Hepatocyte (in vitro differentiated cells): ENCODE measurements at regions not wholly inside any gene's neighbourhood (a gene's known extent, or its start where the extent isn't known, plus 50 kb on each side); places are given as distances from the start of the nearest gene placed in this dataset.

Experiments
- DNase-seq: peaks from one replicate; pipeline ENCODE4 v3.0.0-alpha.2; 2016; ENCODE audit warnings: low spot score
- H2AFZ ChIP-seq: fragments of 200-600 bp; sonication (generic); 2 replicates; pipeline ENCODE4 v1.6.0; 2016; ENCODE audit warnings: antibody characterized with exemption, mild to moderate bottlenecking
- H3K27ac ChIP-seq: fragments of 200-600 bp; sonication (generic); 2 replicates; pipeline ENCODE4 v1.5.1; 2016; ENCODE audit warnings: mild to moderate bottlenecking
- H3K27me3 ChIP-seq: fragments of 200-600 bp; sonication (generic); 2 replicates; pipeline ENCODE4 v1.6.1; 2016
- H3K36me3 ChIP-seq: fragments of 200-600 bp; sonication (generic); replicated peaks from 2 replicates; pipeline ENCODE4 v1.5.1; 2016; ENCODE audit warnings: low read depth; ENCODE audit not compliant: insufficient read depth
- H3K4me1 ChIP-seq: fragments of 200-600 bp; sonication (generic); 2 replicates; pipeline ENCODE4 v1.5.1; 2016; ENCODE audit warnings: mild to moderate bottlenecking, moderate library complexity; ENCODE audit not compliant: insufficient read depth
- H3K4me2 ChIP-seq: fragments of 200-600 bp; sonication (generic); 2 replicates; pipeline ENCODE4 v1.6.0; 2016
- H3K4me3 ChIP-seq: fragments of 200-600 bp; sonication (generic); 2 replicates; pipeline ENCODE4 v1.5.1; 2016; ENCODE audit warnings: mild to moderate bottlenecking
- H3K79me2 ChIP-seq: fragments of 200-600 bp; sonication (generic); 2 replicates; pipeline ENCODE4 v1.6.0; 2017; ENCODE audit warnings: mild to moderate bottlenecking
- H3K9me2 ChIP-seq: fragments of 200-600 bp; sonication (generic); replicated peaks from 2 replicates; pipeline ENCODE4 v1.6.0; 2017; ENCODE audit warnings: mild to moderate bottlenecking; ENCODE audit not compliant: insufficient read depth
- H3K9me3 ChIP-seq: fragments of 200-600 bp; sonication (generic); 2 replicates; pipeline ENCODE4 v1.5.1; 2016; ENCODE audit warnings: low read depth, mild to moderate bottlenecking
- H4K20me1 ChIP-seq: fragments of 200-600 bp; sonication (generic); 2 replicates; pipeline ENCODE4 v1.6.0; 2016; ENCODE audit warnings: mild to moderate bottlenecking; ENCODE audit not compliant: insufficient read depth, poor library complexity, severe bottlenecking
- EZH2 ChIP-seq: fragments of 200-600 bp; sonication (generic); IDR thresholded peaks from 2 replicates; pipeline ENCODE4 v1.6.1; 2016; ENCODE audit warnings: antibody characterized with exemption, mild to moderate bottlenecking, borderline replicate concordance
- EZH2phosphoT487 ChIP-seq: fragments of 200-600 bp; sonication (generic); IDR thresholded peaks from one replicate; pipeline ENCODE4 v1.6.1; 2018; ENCODE audit warnings: antibody characterized with exemption, mild to moderate bottlenecking, low read depth, moderate library complexity; ENCODE audit not compliant: unreplicated experiment, severe bottlenecking
- WGBS: methylation state at CpG from one replicate; pipeline ENCODE4 v1.1.6; 2016; ENCODE audit warnings: low lambda C conversion rate; ENCODE audit errors: missing lambda C conversion rate; 5-methylcytosine and 5-hydroxymethylcytosine counted together
- TF ChIP-seq, protein P1 (sequence below): fragments of 200-600 bp; sonication (generic); IDR thresholded peaks from 2 replicates; pipeline ENCODE4 v1.5.1; 2016; ENCODE audit warnings: antibody characterized with exemption, mild to moderate bottlenecking; ENCODE audit not compliant: poor library complexity

DNA sequence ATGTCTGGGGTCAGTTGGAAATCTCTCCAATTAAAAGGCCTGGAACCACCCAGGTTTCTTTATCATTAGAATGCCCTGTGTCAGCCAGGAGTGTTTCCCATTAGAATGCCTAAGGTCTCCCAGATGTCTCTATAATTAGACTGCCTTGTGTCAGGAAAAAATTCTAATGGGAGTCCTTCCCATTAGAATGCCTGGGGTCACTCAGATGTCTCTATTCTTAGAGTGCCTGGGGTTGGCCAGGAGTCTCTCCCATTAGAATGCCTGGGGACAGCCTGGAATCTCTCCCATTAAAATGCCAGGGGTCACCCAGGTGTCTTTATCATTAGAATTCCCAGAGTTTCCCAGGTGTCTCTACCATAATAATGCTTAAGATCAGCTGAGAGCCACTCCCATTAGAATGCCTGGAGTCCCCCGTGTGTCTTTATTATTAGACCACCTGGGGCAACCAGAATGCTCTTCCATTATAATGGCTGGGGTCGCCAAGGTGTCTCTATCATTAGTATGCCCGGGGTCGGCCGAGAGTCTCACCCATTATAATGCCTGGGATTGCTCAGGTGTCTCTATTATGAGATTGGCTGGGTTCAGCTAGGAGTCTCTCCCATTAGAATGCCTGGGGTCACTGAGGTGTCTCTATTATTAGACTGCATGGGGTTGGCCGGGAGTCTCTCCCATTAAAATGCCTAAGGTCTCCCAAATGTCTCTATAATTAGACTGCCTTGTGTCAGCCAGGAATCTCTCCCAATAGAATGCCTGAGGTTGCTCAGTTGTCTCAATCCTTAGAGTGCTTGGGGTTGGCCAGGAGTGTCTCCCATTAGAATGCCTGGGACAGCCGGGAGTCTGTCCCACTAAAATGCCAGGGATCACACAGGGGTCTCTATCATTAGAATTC, 2254.6 kb downstream of the TP53TG3F start:
- Histone ChIP-seq H3K36me3 (no peaks in the 10 kb centered on the region), H3K4me1 (no peaks in the 10 kb centered on the region), H2AFZ (no peak overlapping the region), H4K20me1 (no peaks in the 10 kb centered on the region), H3K79me2 (no peaks in the 10 kb centered on the region), H3K4me2 (no peak overlapping the region), H3K27ac (no peak overlapping the region), H3K4me3 (no peak overlapping the region), H3K9me2 (no peaks in the 10 kb centered on the region), H3K27me3 (no peaks in the 10 kb centered on the region), H3K9me3 (no peaks in the 10 kb centered on the region)
- TF ChIP-seq, protein P1, sequence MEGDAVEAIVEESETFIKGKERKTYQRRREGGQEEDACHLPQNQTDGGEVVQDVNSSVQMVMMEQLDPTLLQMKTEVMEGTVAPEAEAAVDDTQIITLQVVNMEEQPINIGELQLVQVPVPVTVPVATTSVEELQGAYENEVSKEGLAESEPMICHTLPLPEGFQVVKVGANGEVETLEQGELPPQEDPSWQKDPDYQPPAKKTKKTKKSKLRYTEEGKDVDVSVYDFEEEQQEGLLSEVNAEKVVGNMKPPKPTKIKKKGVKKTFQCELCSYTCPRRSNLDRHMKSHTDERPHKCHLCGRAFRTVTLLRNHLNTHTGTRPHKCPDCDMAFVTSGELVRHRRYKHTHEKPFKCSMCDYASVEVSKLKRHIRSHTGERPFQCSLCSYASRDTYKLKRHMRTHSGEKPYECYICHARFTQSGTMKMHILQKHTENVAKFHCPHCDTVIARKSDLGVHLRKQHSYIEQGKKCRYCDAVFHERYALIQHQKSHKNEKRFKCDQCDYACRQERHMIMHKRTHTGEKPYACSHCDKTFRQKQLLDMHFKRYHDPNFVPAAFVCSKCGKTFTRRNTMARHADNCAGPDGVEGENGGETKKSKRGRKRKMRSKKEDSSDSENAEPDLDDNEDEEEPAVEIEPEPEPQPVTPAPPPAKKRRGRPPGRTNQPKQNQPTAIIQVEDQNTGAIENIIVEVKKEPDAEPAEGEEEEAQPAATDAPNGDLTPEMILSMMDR = no peak
- TF ChIP-seq EZH2phosphoT487 (no peak), EZH2 (no peak)
- no peak for DNase-seq
- WGBS = 71% methylated on average over 7 of the region's 7 CpGs

DNA sequence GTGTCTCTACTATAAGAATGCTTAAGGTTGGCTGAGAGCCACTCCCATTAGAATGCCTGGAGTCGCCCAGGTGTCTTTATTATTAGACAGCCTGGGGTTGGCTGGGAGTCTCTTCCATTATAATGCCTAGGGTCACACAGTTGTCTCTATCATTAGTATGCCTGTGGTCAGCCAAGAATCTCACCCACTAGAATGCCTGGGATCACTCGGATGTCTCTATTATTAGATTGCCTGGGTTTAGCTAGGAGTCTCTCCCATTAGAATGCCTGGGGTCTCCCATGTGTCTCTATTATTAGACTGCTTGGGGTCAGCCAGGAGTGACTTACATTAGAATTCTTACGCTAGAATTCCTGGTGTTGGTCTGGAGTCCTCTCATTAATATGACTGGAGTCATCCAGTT, 2255.3 kb downstream of the TP53TG3F start:
- no peak for DNase-seq
- no peaks in the 10 kb centered on the region for H3K9me2 ChIP-seq
- no peak overlapping the region for H3K27ac ChIP-seq
- H3K27me3 ChIP-seq = no peaks in the 10 kb centered on the region
- no peaks in the 10 kb centered on the region for H3K4me1 ChIP-seq
- H3K4me3 ChIP-seq = no peak overlapping the region
- TF ChIP-seq EZH2 (no peak), EZH2phosphoT487 (no peak)
- TF ChIP-seq, protein P1 = no peak
- H2AFZ ChIP-seq = no peak overlapping the region
- H4K20me1 ChIP-seq = no peaks in the 10 kb centered on the region
- H3K79me2 ChIP-seq = no peaks in the 10 kb centered on the region
- no peaks in the 10 kb centered on the region for H3K9me3 ChIP-seq
- H3K36me3 ChIP-seq = no peaks in the 10 kb centered on the region
- 58% methylated on average over 3 of the region's 3 CpGs for whole genome bisulfite sequencing
- H3K4me2 ChIP-seq = no peak overlapping the region

DNA sequence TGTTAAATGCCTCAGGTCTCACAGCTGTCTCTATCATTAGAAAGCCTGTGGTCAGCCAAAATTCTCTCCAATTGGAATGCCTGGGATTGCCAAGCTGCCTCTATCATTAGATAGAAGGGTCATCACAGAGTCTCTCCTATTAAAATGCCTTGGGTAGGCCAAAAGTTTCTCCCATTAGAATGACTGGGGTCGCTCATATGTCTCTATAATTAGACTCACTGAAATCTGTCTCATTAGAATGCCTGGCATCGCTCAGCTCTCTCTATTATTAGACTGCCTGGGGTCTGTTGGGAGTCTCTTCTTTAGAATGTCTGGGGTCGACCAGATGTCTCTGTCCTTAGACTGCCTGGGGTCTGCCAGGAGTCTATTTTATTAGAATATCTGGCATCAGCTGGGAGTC, 2265.1 kb downstream of the TP53TG3F start:
- no peak for DNase-seq
- Histone ChIP-seq H3K4me3 (no peak overlapping the region), H3K36me3 (no peaks in the 10 kb centered on the region), H3K4me1 (no peaks in the 10 kb centered on the region), H4K20me1 (no peaks in the 10 kb centered on the region), H3K4me2 (no peak overlapping the region), H3K27me3 (no peaks in the 10 kb centered on the region), H2AFZ (no peak overlapping the region), H3K79me2 (no peaks in the 10 kb centered on the region), H3K9me2 (no peaks in the 10 kb centered on the region), H3K9me3 (no peaks in the 10 kb centered on the region), H3K27ac (no peak overlapping the region)
- TF ChIP-seq EZH2phosphoT487 (no peak), EZH2 (no peak)
- TF ChIP-seq, protein P1 = no peak
- 40% methylated on average over 3 of the region's 3 CpGs for WGBS
